Ascending aorta (tissue), 2 donors: ENCODE measurements at regions not wholly inside any gene's neighbourhood (a gene's known extent, or its start where the extent isn't known, plus 50 kb on each side); places are given as distances from the start of the nearest gene placed in this dataset.

ENCODE experiments used
- DNase-seq, 2 donors: peaks; one replicate each; pipeline ENCODE4 v3.0.0-alpha.2; 2019; ENCODE audit warnings: low spot score in 2 of 2
- H3K27ac ChIP-seq, 2 donors: fragments of 200-600 bp; sonication (generic); one replicate each; pipeline ENCODE4 v1.5.1; 2016 to 2017; ENCODE audit warnings: mild to moderate bottlenecking in 1 of 2
- H3K27me3 ChIP-seq: fragments of 200-600 bp; sonication (generic); one replicate; pipeline ENCODE4 v1.5.1; 2017
- H3K36me3 ChIP-seq, 2 donors: fragments of 200-600 bp; sonication (generic); one replicate each; pipeline ENCODE4 v1.5.1; 2016
- H3K4me1 ChIP-seq, 2 donors: fragments of 200-600 bp; sonication (generic); one replicate each; pipeline ENCODE4 v1.5.1; 2016 to 2017; ENCODE audit warnings: mild to moderate bottlenecking in 1 of 2
- H3K4me3 ChIP-seq, 2 donors: fragments of 200-600 bp; sonication (generic); one replicate each; pipeline ENCODE4 v1.5.1; 2016 to 2017; ENCODE audit warnings: mild to moderate bottlenecking in 1 of 2
- H3K9me3 ChIP-seq, 2 donors: fragments of 200-600 bp; sonication (generic); one replicate each; pipeline ENCODE4 v1.5.1; 2016
- CTCF ChIP-seq, 3 experiments: fragments of 200-600 bp in 2 of 3; fragments of 450-650 bp in 1 of 3; sonication (generic) in 2 of 3; IDR thresholded peaks; one replicate each; pipeline ENCODE4 v1.5.1; 2016 to 2019; ENCODE audit warnings: antibody characterized with exemption in 3 of 3, mild to moderate bottlenecking in 1 of 3, moderate library complexity in 1 of 3
- intact Hi-C: fragments of 100-400 bp; cut with DNase I; formaldehyde crosslinking; loops from one replicate; pipeline ENCODE4 v1.15.1; 2023

DNA sequence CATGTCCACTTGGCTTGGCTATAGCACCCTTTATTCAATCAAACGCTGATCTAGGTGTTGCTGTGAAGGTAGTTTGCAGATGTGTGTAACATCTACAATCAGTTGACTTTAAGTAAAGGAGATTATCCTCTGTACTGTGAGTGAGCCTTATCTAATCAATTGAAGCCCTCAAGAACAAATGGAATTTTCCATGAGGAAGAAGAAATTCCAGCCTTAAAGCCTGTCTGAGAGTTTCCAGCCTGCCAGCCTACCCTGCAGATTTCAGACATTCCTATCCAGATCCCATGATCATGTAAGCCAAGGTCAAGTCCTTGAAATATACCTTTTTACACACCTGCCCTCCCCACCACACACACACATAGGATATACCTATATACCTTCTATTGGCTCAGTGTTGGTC, 696.7 kb downstream of the MRPL39 start:
- Histone ChIP-seq H3K9me3 (no peaks in the 10 kb centered on the region), H3K36me3 (no peaks in the 10 kb centered on the region), H3K4me1 (no peaks in the 10 kb centered on the region), H3K4me3 (no peak overlapping the region), H3K27me3 (no peaks in the 10 kb centered on the region), H3K27ac (no peak overlapping the region)
- no peak for DNase-seq
- intact Hi-C loops: no loop called here
- TF ChIP-seq CTCF (IDR thresholded peaks at IDR 0.05): no peak

DNA sequence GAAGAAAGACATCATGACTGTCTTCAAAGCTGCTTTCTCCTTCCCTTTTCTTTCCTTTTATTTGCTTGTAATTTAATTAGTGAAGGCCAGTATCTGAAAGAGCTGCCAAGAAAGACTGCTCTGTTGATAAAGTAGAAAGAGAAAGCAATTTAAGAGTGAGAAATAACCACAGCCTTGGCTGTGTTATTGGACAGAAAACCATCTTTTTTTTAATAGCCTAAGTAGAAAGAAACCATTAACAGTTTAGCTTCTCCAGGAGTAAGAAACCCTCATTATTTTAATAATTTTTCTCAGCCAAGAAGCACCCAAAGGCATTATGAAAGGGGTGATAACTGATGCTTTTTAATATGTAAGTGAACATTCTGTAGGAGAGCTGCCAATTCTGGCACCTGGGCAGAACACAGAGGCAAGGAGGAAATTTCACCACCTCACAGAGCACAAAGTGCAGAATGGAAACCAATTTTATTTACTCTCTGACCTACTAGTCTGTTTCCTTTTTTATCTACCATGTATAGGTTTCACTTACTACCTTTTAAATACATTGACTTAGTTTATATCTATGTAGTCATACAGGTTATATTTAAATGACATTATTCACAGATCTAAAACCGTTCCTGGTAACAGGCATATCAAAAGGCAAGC, 703.2 kb downstream of the MRPL39 start:
- DNase-seq: no peak
- Histone ChIP-seq H3K27ac (no peak overlapping the region), H3K27me3 (no peaks in the 10 kb centered on the region), H3K4me1 (no peaks in the 10 kb centered on the region), H3K9me3 (no peaks in the 10 kb centered on the region), H3K36me3 (no peaks in the 10 kb centered on the region), H3K4me3 (no peak overlapping the region)
- no peak for TF ChIP-seq CTCF (IDR thresholded peaks at IDR 0.05)
- intact Hi-C loops: no loop called here

GRCh38 chr21:24899138-24899537, 708.1 kb downstream of the MRPL39 start:
- TF ChIP-seq CTCF (IDR thresholded peaks at IDR 0.05): no peak
- no peak overlapping the region for H3K27ac ChIP-seq
- no peak overlapping the region for H3K4me3 ChIP-seq
- H3K9me3 ChIP-seq: no peaks in the 10 kb centered on the region
- DNase-seq: no peak
- no peaks in the 10 kb centered on the region for H3K36me3 ChIP-seq
- no peaks in the 10 kb centered on the region for H3K4me1 ChIP-seq
- intact Hi-C loops: no loop called here
- no peaks in the 10 kb centered on the region for H3K27me3 ChIP-seq

DNA sequence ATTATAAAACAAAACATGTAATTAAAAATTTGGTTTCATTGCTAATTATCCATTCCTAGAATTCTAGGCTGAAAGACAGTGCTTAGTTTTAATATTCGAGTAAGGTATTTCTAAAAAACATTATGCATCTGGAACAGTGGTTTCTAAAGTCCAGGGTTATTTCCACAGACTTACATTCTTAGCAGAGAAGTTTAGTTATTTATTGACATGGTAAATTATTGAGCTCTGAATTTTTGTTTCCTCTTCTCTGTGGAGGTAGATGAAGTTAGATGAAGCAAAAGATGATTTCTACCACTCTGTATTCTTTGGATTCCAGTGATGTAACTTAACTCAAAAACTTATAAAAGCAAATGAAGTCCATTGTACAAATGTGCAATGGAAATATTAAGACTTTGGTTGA, 709.4 kb downstream of the MRPL39 start:
- no peaks in the 10 kb centered on the region for H3K4me1 ChIP-seq
- intact Hi-C loops: no loop called here
- H3K9me3 ChIP-seq: no peaks in the 10 kb centered on the region
- H3K27me3 ChIP-seq: no peaks in the 10 kb centered on the region
- no peak overlapping the region for H3K27ac ChIP-seq
- H3K4me3 ChIP-seq: no peak overlapping the region
- TF ChIP-seq CTCF (IDR thresholded peaks at IDR 0.05): no peak
- no peaks in the 10 kb centered on the region for H3K36me3 ChIP-seq
- DNase-seq: no peak

DNA sequence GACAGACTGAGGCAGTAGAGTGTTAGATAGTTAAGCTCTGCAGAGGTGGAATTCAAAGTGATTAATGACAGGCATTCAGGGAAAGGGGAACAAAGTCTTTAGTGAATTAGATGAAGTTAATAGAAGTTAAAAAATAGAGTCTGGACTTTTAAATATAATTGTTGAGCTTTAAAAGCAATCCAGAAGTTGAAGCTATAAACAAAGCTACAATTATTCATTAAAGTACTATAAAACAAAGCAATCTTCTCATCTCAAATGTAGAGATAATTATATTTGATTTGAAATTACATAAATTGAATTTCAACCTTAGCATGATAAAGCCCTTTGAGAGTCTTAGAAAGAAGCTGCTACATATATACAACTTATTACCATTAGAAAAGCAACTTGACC, 710.6 kb downstream of the MRPL39 start:
- DNase-seq: no peak
- H3K4me3 ChIP-seq: no peak overlapping the region
- no peak overlapping the region for H3K27ac ChIP-seq
- no peak for TF ChIP-seq CTCF (IDR thresholded peaks at IDR 0.05)
- no peaks in the 10 kb centered on the region for H3K9me3 ChIP-seq
- no peaks in the 10 kb centered on the region for H3K27me3 ChIP-seq
- H3K36me3 ChIP-seq: no peaks in the 10 kb centered on the region
- H3K4me1 ChIP-seq: no peaks in the 10 kb centered on the region
- intact Hi-C loops: no loop called here
